OCI-LY1 (cell line): ENCODE measurements at regions not wholly inside any gene's neighbourhood (a gene's known extent, or its start where the extent isn't known, plus 50 kb on each side); places are given as distances from the start of the nearest gene placed in this dataset.

Source experiments
- H2AFZ ChIP-seq: fragments of 200-600 bp; sonication (generic), shearing (Covaris generic); 2 replicates; pipeline ENCODE4 v1.6.0; 2014; ENCODE audit warnings: antibody characterized with exemption, mild to moderate bottlenecking, low read length
- H3F3A ChIP-seq: fragments of 200-600 bp; sonication (generic), shearing (Covaris generic); 2 replicates; pipeline ENCODE4 v1.6.0; 2014; ENCODE audit warnings: mild to moderate bottlenecking, antibody characterized with exemption, low read length, moderate library complexity; ENCODE audit not compliant: insufficient read depth
- H3K27ac ChIP-seq: fragments of 200-600 bp; sonication (generic); 2 replicates; pipeline ENCODE4 v1.5.1; 2014; ENCODE audit warnings: low read length, mixed run types, mild to moderate bottlenecking, low read depth; ENCODE audit not compliant: poor library complexity, severe bottlenecking
- H3K27me3 ChIP-seq: fragments of 200-600 bp; sonication (generic); 2 replicates; pipeline ENCODE4 v1.6.0; 2014; ENCODE audit warnings: antibody characterized with exemption, mild to moderate bottlenecking, low read length, moderate library complexity; ENCODE audit not compliant: insufficient read depth
- H3K36me3 ChIP-seq: fragments of 200-600 bp; sonication (generic); 2 replicates; pipeline ENCODE4 v1.6.1; 2014; ENCODE audit warnings: mild to moderate bottlenecking, antibody characterized with exemption, low read length, moderate library complexity, mixed read lengths; ENCODE audit not compliant: insufficient read depth
- H3K4me1 ChIP-seq: fragments of 200-600 bp; sonication (generic); 2 replicates; pipeline ENCODE4 v1.5.1; 2014; ENCODE audit warnings: mild to moderate bottlenecking, low read length, moderate library complexity; ENCODE audit not compliant: insufficient read depth, severe bottlenecking
- H3K4me2 ChIP-seq: fragments of 200-600 bp; sonication (generic), shearing (Covaris generic); 2 replicates; pipeline ENCODE4 v1.6.1; 2014; ENCODE audit warnings: low read length
- H3K4me3 ChIP-seq: fragments of 200-600 bp; sonication (generic); 2 replicates; pipeline ENCODE4 v1.5.1; 2014; ENCODE audit warnings: low read length, low read depth, mild to moderate bottlenecking, mixed read lengths; ENCODE audit not compliant: poor library complexity, severe bottlenecking
- H3K79me2 ChIP-seq: fragments of 200-600 bp; shearing (Covaris generic); 2 replicates; pipeline ENCODE4 v1.6.1; 2016; ENCODE audit warnings: mixed run types, low read length, mixed read lengths; ENCODE audit not compliant: insufficient read depth
- H3K9ac ChIP-seq: fragments of 200-600 bp; sonication (generic), shearing (Covaris generic); 2 replicates; pipeline ENCODE4 v1.6.1; 2014; ENCODE audit warnings: mild to moderate bottlenecking, low read length, mixed read lengths
- H3K9me2 ChIP-seq: fragments of 200-600 bp; sonication (generic), shearing (Covaris generic); 2 replicates; pipeline ENCODE4 v1.6.1; 2014; ENCODE audit warnings: low read depth, mild to moderate bottlenecking, low read length, mixed read lengths
- H3K9me3 ChIP-seq: fragments of 200-600 bp; shearing (Covaris generic); 2 replicates; pipeline ENCODE4 v1.6.1; 2014; ENCODE audit warnings: low read length, mixed read lengths
- H4K20me1 ChIP-seq: fragments of 200-600 bp; sonication (generic), shearing (Covaris generic); 2 replicates; pipeline ENCODE4 v1.6.0; 2016; ENCODE audit warnings: mild to moderate bottlenecking, low read length; ENCODE audit not compliant: insufficient read depth
- EZH2 ChIP-seq: fragments of 200-600 bp; sonication (generic), shearing (Covaris generic); IDR thresholded peaks from 2 replicates; pipeline ENCODE4 v1.8.0; 2017; ENCODE audit warnings: borderline replicate concordance, mixed run types, mild to moderate bottlenecking, antibody characterized with exemption, low read length, moderate library complexity, mixed read lengths
- TF ChIP-seq, protein P1 (sequence below): fragments of 200-600 bp; sonication (generic), shearing (Covaris generic); IDR thresholded peaks from 2 replicates; pipeline ENCODE4 v1.5.1; 2017; ENCODE audit warnings: mild to moderate bottlenecking, antibody characterized with exemption, low read length, moderate library complexity, mixed read lengths

- Histone ChIP-seq H3F3A (no peaks in the 10 kb centered on the region), H3K79me2 (no peaks in the 10 kb centered on the region), H3K9me3 (no peaks in the 10 kb centered on the region), H3K9ac (no peak overlapping the region), H3K4me3 (no peak overlapping the region), H3K9me2 (no peaks in the 10 kb centered on the region), H3K4me1 (no peaks in the 10 kb centered on the region), H4K20me1 (no peaks in the 10 kb centered on the region), H3K4me2 (no peak overlapping the region), H3K27me3 (no peaks in the 10 kb centered on the region), H3K36me3 (no peaks in the 10 kb centered on the region), H3K27ac (no peak overlapping the region), H2AFZ (no peak overlapping the region)
- TF ChIP-seq EZH2, result no peak
- TF ChIP-seq, protein P1, sequence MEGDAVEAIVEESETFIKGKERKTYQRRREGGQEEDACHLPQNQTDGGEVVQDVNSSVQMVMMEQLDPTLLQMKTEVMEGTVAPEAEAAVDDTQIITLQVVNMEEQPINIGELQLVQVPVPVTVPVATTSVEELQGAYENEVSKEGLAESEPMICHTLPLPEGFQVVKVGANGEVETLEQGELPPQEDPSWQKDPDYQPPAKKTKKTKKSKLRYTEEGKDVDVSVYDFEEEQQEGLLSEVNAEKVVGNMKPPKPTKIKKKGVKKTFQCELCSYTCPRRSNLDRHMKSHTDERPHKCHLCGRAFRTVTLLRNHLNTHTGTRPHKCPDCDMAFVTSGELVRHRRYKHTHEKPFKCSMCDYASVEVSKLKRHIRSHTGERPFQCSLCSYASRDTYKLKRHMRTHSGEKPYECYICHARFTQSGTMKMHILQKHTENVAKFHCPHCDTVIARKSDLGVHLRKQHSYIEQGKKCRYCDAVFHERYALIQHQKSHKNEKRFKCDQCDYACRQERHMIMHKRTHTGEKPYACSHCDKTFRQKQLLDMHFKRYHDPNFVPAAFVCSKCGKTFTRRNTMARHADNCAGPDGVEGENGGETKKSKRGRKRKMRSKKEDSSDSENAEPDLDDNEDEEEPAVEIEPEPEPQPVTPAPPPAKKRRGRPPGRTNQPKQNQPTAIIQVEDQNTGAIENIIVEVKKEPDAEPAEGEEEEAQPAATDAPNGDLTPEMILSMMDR, result no peak
Measured at GRCh38 chr4:90007494-90008167, 113.0 kb downstream of the MMRN1 start.

- no peaks in the 10 kb centered on the region for H3K79me2 ChIP-seq
- no peaks in the 10 kb centered on the region for H3K4me1 ChIP-seq
- H3K9ac ChIP-seq, result no peak overlapping the region
- no peaks in the 10 kb centered on the region for H3F3A ChIP-seq
- no peaks in the 10 kb centered on the region for H3K9me3 ChIP-seq
- no peaks in the 10 kb centered on the region for H4K20me1 ChIP-seq
- H3K9me2 ChIP-seq, result no peaks in the 10 kb centered on the region
- no peak for TF ChIP-seq EZH2
- TF ChIP-seq, protein P1, result no peak
- H3K4me2 ChIP-seq, result no peak overlapping the region
- no peak overlapping the region for H3K4me3 ChIP-seq
- no peaks in the 10 kb centered on the region for H3K36me3 ChIP-seq
- H2AFZ ChIP-seq, result no peak overlapping the region
- H3K27me3 ChIP-seq, result no peaks in the 10 kb centered on the region
- H3K27ac ChIP-seq, result no peak overlapping the region
Measured at GRCh38 chr4:90012918-90013317, 114.3 kb upstream of the CCSER1 start.

- TF ChIP-seq, protein P1, result no peak
- no peak for TF ChIP-seq EZH2
- no peak overlapping the region for H3K4me2 ChIP-seq
- H3K9ac ChIP-seq, result no peak overlapping the region
Measured at GRCh38 chr4:90024519-90024918, 102.7 kb upstream of the CCSER1 start.

More at GRCh38 chr4:90024519-90024918, 102.7 kb upstream of the CCSER1 start:
- H3K9me2 ChIP-seq, result no peaks in the 10 kb centered on the region
- H2AFZ ChIP-seq, result no peak overlapping the region
- H3K27ac ChIP-seq, result no peak overlapping the region
- no peaks in the 10 kb centered on the region for H3K79me2 ChIP-seq
- no peaks in the 10 kb centered on the region for H3F3A ChIP-seq
- H3K4me3 ChIP-seq, result no peak overlapping the region
- H4K20me1 ChIP-seq, result no peaks in the 10 kb centered on the region
- H3K4me1 ChIP-seq, result no peaks in the 10 kb centered on the region
- no peaks in the 10 kb centered on the region for H3K36me3 ChIP-seq
- H3K9me3 ChIP-seq, result no peaks in the 10 kb centered on the region
- H3K27me3 ChIP-seq, result no peaks in the 10 kb centered on the region
